Liver (tissue), 3 donors: ENCODE measurements at regions not wholly inside any gene's neighbourhood (a gene's known extent, or its start where the extent isn't known, plus 50 kb on each side); places are given as distances from the start of the nearest gene placed in this dataset.
"Not testable (repeated sequence)": the region's sequence is repeated elsewhere in the genome, so short reads cannot be mapped to it uniquely, and the experiment has no call there.

ENCODE experiments used
- CTCF ChIP-seq: fragments of 150-350 bp; IDR thresholded peaks from 2 replicates; pipeline ENCODE4 v1.5.1; 2017; ENCODE audit warnings: improper control_type of control experiment, low read depth, low read length; ENCODE audit not compliant: missing input control
- GABPA ChIP-seq, 2 donors: IDR thresholded peaks in 1 of 2; conservative IDR thresholded peaks in 1 of 2; 2 replicates each; pipeline ENCODE4 v1.6.1; 2016; ENCODE audit warnings: antibody characterized with exemption in 2 of 2, mild to moderate bottlenecking in 1 of 2, moderate library complexity in 1 of 2
- JUND ChIP-seq, 2 donors: IDR thresholded peaks; 2 replicates each; pipeline ENCODE4 v1.6.1; 2016; ENCODE audit warnings: antibody characterized with exemption in 2 of 2
- MAX ChIP-seq: IDR thresholded peaks from 2 replicates; pipeline ENCODE4 v1.6.1; 2016; ENCODE audit warnings: antibody characterized with exemption
- RAD21 ChIP-seq, 2 donors: IDR thresholded peaks; 2 replicates each; pipeline ENCODE4 v1.6.1; 2016; ENCODE audit warnings: antibody characterized with exemption in 2 of 2, mild to moderate bottlenecking in 2 of 2
- RXRA ChIP-seq, 2 donors: IDR thresholded peaks; 2 replicates each; pipeline ENCODE4 v1.6.1; 2017 to 2018; ENCODE audit warnings: antibody characterized with exemption in 2 of 2, mild to moderate bottlenecking in 1 of 2
- SP1 ChIP-seq: IDR thresholded peaks from 2 replicates; pipeline ENCODE4 v1.6.1; 2018; ENCODE audit warnings: antibody characterized with exemption, mild to moderate bottlenecking
- TAF1 ChIP-seq: conservative IDR thresholded peaks from 2 replicates; pipeline ENCODE4 v1.6.1; 2016; ENCODE audit warnings: antibody characterized with exemption, mild to moderate bottlenecking
- ZBTB33 ChIP-seq: IDR thresholded peaks from 2 replicates; pipeline ENCODE4 v1.6.1; 2016; ENCODE audit warnings: antibody characterized with exemption
- TF ChIP-seq, protein P1 (sequence below): IDR thresholded peaks from 2 replicates; pipeline ENCODE4 v1.6.1; 2016; ENCODE audit warnings: antibody characterized with exemption
- donor health status: healthy.
- donor health status: healthy.

GRCh38 chr13:93041566-93041965, 185.0 kb upstream of the GPC6 start:
- not testable (repeated sequence) for TF ChIP-seq ZBTB33; CTCF; RAD21 (IDR thresholded peaks at IDR 0.05); MAX; GABPA (IDR thresholded peaks at IDR 0.05 in 1 of 2, conservative IDR thresholded peaks at IDR 0.05 in 1 of 2); TAF1; RXRA (IDR thresholded peaks at IDR 0.05); SP1; JUND (IDR thresholded peaks at IDR 0.05)
- TF ChIP-seq, protein P1, sequence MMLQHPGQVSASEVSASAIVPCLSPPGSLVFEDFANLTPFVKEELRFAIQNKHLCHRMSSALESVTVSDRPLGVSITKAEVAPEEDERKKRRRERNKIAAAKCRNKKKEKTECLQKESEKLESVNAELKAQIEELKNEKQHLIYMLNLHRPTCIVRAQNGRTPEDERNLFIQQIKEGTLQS, result not testable (repeated sequence)
